Vagina (tissue), 2 donors: ENCODE measurements at regions not wholly inside any gene's neighbourhood (a gene's known extent, or its start where the extent isn't known, plus 50 kb on each side); places are given as distances from the start of the nearest gene placed in this dataset.

Experiments used
- DNase-seq, 2 donors: peaks; one replicate each; pipeline ENCODE4 v3.0.0-alpha.2; 2017; ENCODE audit errors: extremely low spot score in 2 of 2
- H3K27ac ChIP-seq: fragments of 200-600 bp; sonication (generic); one replicate; pipeline ENCODE4 v1.5.1; 2019
- H3K27me3 ChIP-seq: fragments of 200-600 bp; sonication (generic); one replicate; pipeline ENCODE4 v1.5.1; 2019
- H3K36me3 ChIP-seq, 2 donors: fragments of 200-600 bp; sonication (generic); one replicate each; pipeline ENCODE4 v1.5.1; 2017 to 2019
- H3K4me1 ChIP-seq: fragments of 200-600 bp; sonication (generic); one replicate; pipeline ENCODE4 v1.5.1; 2019
- H3K4me3 ChIP-seq, 2 donors: fragments of 200-600 bp; sonication (generic); 1 replicate in 1 of 2; 2 replicates in 1 of 2; pipeline ENCODE4 v1.5.1; 2016 to 2019
- H3K9me3 ChIP-seq: fragments of 200-600 bp; sonication (generic); one replicate; pipeline ENCODE4 v1.5.1; 2019
- CTCF ChIP-seq, 3 experiments: fragments of 450-650 bp in 2 of 3; fragments of 200-600 bp in 1 of 3; sonication (generic) in 1 of 3; IDR thresholded peaks; one replicate each; pipeline ENCODE4 v1.5.1; 2017 to 2019; ENCODE audit warnings: antibody characterized with exemption in 3 of 3, mild to moderate bottlenecking in 2 of 3, moderate library complexity in 2 of 3
- POLR2A ChIP-seq, 2 donors: fragments of 450-650 bp; IDR thresholded peaks; one replicate each; pipeline ENCODE4 v1.6.1; 2017; ENCODE audit warnings: antibody characterized with exemption in 2 of 2, mild to moderate bottlenecking in 2 of 2, moderate library complexity in 2 of 2
- POLR2AphosphoS5 ChIP-seq, 2 donors: sonication (generic); formaldehyde crosslinking; IDR thresholded peaks; one replicate each; pipeline ENCODE4 v1.9.0; 2017; ENCODE audit warnings: antibody characterized with exemption in 2 of 2, mild to moderate bottlenecking in 2 of 2, low read depth in 1 of 2; ENCODE audit not compliant: insufficient read depth in 1 of 2
- intact Hi-C: fragments of 100-400 bp; cut with DNase I; formaldehyde crosslinking; loops from one replicate; pipeline ENCODE4 v1.15.1; 2023

GRCh38 chr14:97572583-97573458 is 775.6 kb downstream of the VRK1 start:
- DNase-seq, result no peak
- H3K4me1 ChIP-seq, result no peaks in the 10 kb centered on the region
- no peaks in the 10 kb centered on the region for H3K9me3 ChIP-seq
- intact Hi-C loops, result no loop called here
- no peaks in the 10 kb centered on the region for H3K27me3 ChIP-seq
- no peaks in the 10 kb centered on the region for H3K36me3 ChIP-seq
- H3K27ac ChIP-seq, result no peak overlapping the region
- no peak for TF ChIP-seq CTCF (IDR thresholded peaks at IDR 0.05)
- TF ChIP-seq POLR2A (IDR thresholded peaks at IDR 0.05), result no peak
- TF ChIP-seq POLR2AphosphoS5 (IDR thresholded peaks at IDR 0.05; ENCODE audit: insufficient read depth in 1 of 2, low read depth in 1 of 2), result no peak
- no peak overlapping the region for H3K4me3 ChIP-seq

DNA sequence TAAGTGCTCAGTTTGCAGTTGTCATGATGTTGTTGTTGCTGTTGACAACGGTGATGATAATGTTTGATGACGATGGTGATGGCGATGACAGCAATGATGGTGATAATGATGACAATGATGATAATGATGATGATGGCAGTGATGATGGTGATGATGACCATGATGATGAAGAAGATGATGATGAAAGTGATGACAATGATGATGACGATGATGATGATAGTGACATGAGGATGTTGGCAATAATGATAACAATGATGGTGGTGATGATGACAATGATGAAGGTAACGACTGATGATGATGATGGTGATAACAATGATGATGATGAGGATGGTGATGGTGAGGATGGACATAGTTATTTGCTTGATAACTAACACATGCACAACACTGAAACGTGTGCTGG is 778.5 kb downstream of the VRK1 start:
- Histone ChIP-seq H3K36me3 (no peaks in the 10 kb centered on the region), H3K4me3 (no peak overlapping the region), H3K27me3 (no peaks in the 10 kb centered on the region), H3K27ac (no peak overlapping the region), H3K9me3 (no peaks in the 10 kb centered on the region), H3K4me1 (no peaks in the 10 kb centered on the region)
- intact Hi-C loops, result no loop called here
- TF ChIP-seq POLR2A (IDR thresholded peaks at IDR 0.05), result no peak
- TF ChIP-seq POLR2AphosphoS5 (IDR thresholded peaks at IDR 0.05; ENCODE audit: insufficient read depth in 1 of 2, low read depth in 1 of 2), result no peak
- TF ChIP-seq CTCF (IDR thresholded peaks at IDR 0.05), result no peak
- no peak for DNase-seq

GRCh38 chr14:97578982-97579548 is 781.9 kb downstream of the VRK1 start:
- TF ChIP-seq POLR2A (IDR thresholded peaks at IDR 0.05) (no peak), CTCF (IDR thresholded peaks at IDR 0.05) (no peak), POLR2AphosphoS5 (IDR thresholded peaks at IDR 0.05; ENCODE audit: insufficient read depth in 1 of 2, low read depth in 1 of 2) (no peak)
- Histone ChIP-seq H3K4me3 (no peak overlapping the region), H3K27ac (no peak overlapping the region), H3K36me3 (no peaks in the 10 kb centered on the region), H3K27me3 (no peaks in the 10 kb centered on the region), H3K9me3 (no peaks in the 10 kb centered on the region), H3K4me1 (no peaks in the 10 kb centered on the region)
- DNase-seq, result no peak
- intact Hi-C loops, result no loop called here

DNA sequence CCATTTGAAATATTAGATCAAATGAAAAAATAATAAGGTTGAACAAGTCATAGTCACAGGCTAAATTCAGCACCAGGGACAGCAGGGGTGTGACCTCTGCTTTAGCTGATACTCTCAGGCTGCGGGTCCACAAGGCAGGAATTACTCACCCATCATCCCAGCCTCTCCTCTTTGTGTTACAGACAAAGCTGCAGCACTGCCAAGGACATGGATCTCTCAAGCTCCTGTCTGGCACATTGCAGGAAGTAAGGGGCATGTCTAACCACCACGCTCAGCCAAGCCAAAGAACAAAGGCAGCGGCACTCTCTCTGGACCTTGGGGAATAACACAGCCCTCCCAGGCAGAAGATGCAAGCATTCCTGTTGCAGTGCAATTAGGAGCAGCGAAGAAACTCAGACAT is 783.8 kb downstream of the VRK1 start:
- H3K27me3 ChIP-seq, result no peaks in the 10 kb centered on the region
- intact Hi-C loops, result no loop called here
- no peak overlapping the region for H3K27ac ChIP-seq
- H3K36me3 ChIP-seq, result no peaks in the 10 kb centered on the region
- no peaks in the 10 kb centered on the region for H3K9me3 ChIP-seq
- no peaks in the 10 kb centered on the region for H3K4me1 ChIP-seq
- TF ChIP-seq POLR2A (IDR thresholded peaks at IDR 0.05) (no peak), POLR2AphosphoS5 (IDR thresholded peaks at IDR 0.05; ENCODE audit: insufficient read depth in 1 of 2, low read depth in 1 of 2) (no peak)
- DNase-seq, result no peak
- no peak overlapping the region for H3K4me3 ChIP-seq

DNA sequence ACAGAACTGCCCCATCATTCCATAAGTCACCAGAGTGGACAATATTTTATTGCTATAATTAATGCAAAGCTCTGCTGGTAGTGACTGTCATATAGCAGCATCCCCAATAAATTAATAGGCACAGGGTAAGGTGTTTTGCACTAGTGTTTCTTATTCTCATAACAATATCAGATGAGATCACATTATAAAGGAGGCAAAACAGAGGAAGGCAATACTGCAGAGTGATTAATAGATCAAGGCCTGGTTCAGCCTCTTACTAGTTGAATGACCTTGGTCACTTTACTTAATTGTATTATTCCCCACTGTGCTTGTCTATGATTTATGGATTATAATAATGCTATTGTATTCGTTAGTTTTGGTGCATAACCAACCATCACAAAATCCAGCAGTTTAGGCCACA is 784.8 kb downstream of the VRK1 start:
- no peak overlapping the region for H3K4me3 ChIP-seq
- H3K27ac ChIP-seq, result no peak overlapping the region
- no peaks in the 10 kb centered on the region for H3K27me3 ChIP-seq
- DNase-seq, result no peak
- no peaks in the 10 kb centered on the region for H3K36me3 ChIP-seq
- TF ChIP-seq CTCF (IDR thresholded peaks at IDR 0.05) (no peak), POLR2A (IDR thresholded peaks at IDR 0.05) (no peak), POLR2AphosphoS5 (IDR thresholded peaks at IDR 0.05; ENCODE audit: insufficient read depth in 1 of 2, low read depth in 1 of 2) (no peak)
- no peaks in the 10 kb centered on the region for H3K9me3 ChIP-seq
- intact Hi-C loops, result no loop called here
- no peaks in the 10 kb centered on the region for H3K4me1 ChIP-seq
